PC-9 (cell line): ENCODE measurements at regions not wholly inside any gene's neighbourhood (a gene's known extent, or its start where the extent isn't known, plus 50 kb on each side); places are given as distances from the start of the nearest gene placed in this dataset.

Experiments used
- BruUV-seq: library from RNA; stranded (reverse); fragments of 400-500 nt; replicated peaks from 2 replicates; lab custom pipeline; 2021; lab: Mats Ljungman, UMichigan
- CTCF ChIA-PET: fragments of 300-600 bp; sonication (Branson Sonifier 250); formaldehyde crosslinking; loops from one replicate; lab custom pipeline; 2022; ENCODE audit warnings: antibody characterized with exemption; lab: Charles Lee
- POLR2A ChIA-PET: fragments of 300-600 bp; sonication (Branson Sonifier 250); formaldehyde crosslinking; loops from one replicate; lab custom pipeline; 2022; ENCODE audit warnings: antibody characterized with exemption; ENCODE audit not compliant: unreplicated experiment; lab: Charles Lee
- DNase-seq, 2 experiments: peaks; one replicate each; pipeline versions ENCODE4 v3.0.0 to v3.0.0-alpha.2; 2015 to 2022; ENCODE audit warnings: mixed read lengths in 1 of 2
- H2AFZ ChIP-seq: fragments of 200-600 bp; sonication (generic); 2 replicates; pipeline ENCODE4 v1.8.1; 2017; ENCODE audit warnings: antibody characterized with exemption
- H3F3A ChIP-seq: fragments of 200-600 bp; sonication (generic); 2 replicates; pipeline ENCODE4 v1.8.1; 2017; ENCODE audit warnings: antibody characterized with exemption, mild to moderate bottlenecking, low read depth; ENCODE audit not compliant: insufficient read depth
- H3K27ac ChIP-seq: fragments of 200-600 bp; sonication (generic); 2 replicates; pipeline ENCODE4 v1.6.1; 2016; ENCODE audit warnings: mixed run types
- H3K27me3 ChIP-seq: fragments of 200-600 bp; sonication (generic); 2 replicates; pipeline ENCODE4 v1.6.1; 2016; ENCODE audit warnings: low read depth, mixed run types; ENCODE audit not compliant: insufficient read depth
- H3K36me3 ChIP-seq: fragments of 200-600 bp; sonication (generic); 2 replicates; pipeline ENCODE4 v1.6.1; 2016; ENCODE audit warnings: low read depth, mixed run types
- H3K4me1 ChIP-seq: fragments of 200-600 bp; sonication (generic); replicated peaks from 2 replicates; pipeline ENCODE4 v1.6.1; 2016; ENCODE audit warnings: mixed run types; ENCODE audit not compliant: insufficient read depth
- H3K4me2 ChIP-seq: fragments of 200-600 bp; sonication (generic); 2 replicates; pipeline ENCODE4 v1.6.1; 2017; ENCODE audit warnings: mixed run types
- H3K4me3 ChIP-seq: fragments of 200-600 bp; sonication (generic); 2 replicates; pipeline ENCODE4 v1.6.1; 2016; ENCODE audit warnings: mixed run types
- H3K79me2 ChIP-seq: fragments of 200-600 bp; sonication (generic); 2 replicates; pipeline ENCODE4 v1.6.1; 2017; ENCODE audit warnings: low read depth, mixed run types
- H3K9me2 ChIP-seq: fragments of 200-600 bp; sonication (generic); 2 replicates; pipeline ENCODE4 v1.8.1; 2017; ENCODE audit warnings: mild to moderate bottlenecking; ENCODE audit not compliant: insufficient read depth
- H3K9me3 ChIP-seq: fragments of 200-600 bp; sonication (generic); 2 replicates; pipeline ENCODE4 v1.8.1; 2016; ENCODE audit warnings: low read depth; ENCODE audit not compliant: insufficient read depth
- H4K20me1 ChIP-seq: fragments of 200-600 bp; sonication (generic); 2 replicates; pipeline ENCODE4 v1.8.1; 2017; ENCODE audit not compliant: insufficient read depth
- EZH2 ChIP-seq: fragments of 200-600 bp; sonication (generic); IDR thresholded peaks from 2 replicates; pipeline ENCODE4 v1.8.0; 2017; ENCODE audit warnings: antibody characterized with exemption, low read depth
- intact Hi-C: fragments of 100-400 bp; cut with micrococcal nuclease; formaldehyde crosslinking; loops from one replicate; pipeline ENCODE4 v1.10.0; 2022; ENCODE audit not compliant: unreplicated experiment
- TF ChIP-seq, protein P1 (sequence below): fragments of 200-600 bp; sonication (generic); conservative IDR thresholded peaks from 2 replicates; pipeline ENCODE4 v1.6.1; 2017; ENCODE audit warnings: mixed run types, antibody characterized with exemption, mild to moderate bottlenecking, moderate library complexity

DNA sequence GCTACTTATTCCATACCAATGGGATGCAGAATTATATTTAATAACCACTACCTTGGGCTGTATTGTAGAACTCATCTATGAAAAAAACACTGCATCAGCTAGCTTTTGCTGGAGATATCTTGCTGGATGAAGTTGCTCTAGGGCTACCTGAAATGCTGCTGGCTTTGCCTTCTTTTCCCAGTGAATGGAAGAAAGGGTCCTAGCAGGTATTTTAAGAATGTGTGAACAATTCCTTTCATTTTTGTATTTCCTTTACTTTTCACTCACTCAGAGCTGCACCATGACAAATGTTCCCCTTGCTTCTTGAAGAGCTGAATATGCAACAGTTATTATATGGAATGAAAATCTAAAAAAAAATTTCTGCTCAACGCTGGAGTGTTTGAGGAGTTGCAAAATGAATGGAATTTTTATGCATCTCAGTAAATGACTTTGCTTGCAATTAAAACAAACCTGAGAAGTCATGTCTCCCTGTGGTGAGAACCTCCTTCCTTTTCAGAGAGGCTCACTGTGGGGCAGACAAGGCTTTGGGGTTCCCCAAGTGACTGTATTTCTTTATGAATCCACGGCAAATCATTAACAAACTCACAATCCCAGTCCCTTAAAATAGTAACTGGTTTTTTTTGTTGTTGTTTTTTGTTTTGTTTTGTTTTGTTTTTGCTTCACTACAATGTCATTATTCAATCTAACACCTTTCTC, 566.8 kb upstream of the KIRREL3 start:
- no peak overlapping the region for H3K27ac ChIP-seq
- H3K9me2 ChIP-seq, result no peaks in the 10 kb centered on the region
- no peaks in the 10 kb centered on the region for H3K79me2 ChIP-seq
- H3K4me1 ChIP-seq, result no peaks in the 10 kb centered on the region
- no peaks in the 10 kb centered on the region for H4K20me1 ChIP-seq
- no peak overlapping the region for H3K4me3 ChIP-seq
- CTCF ChIA-PET, result no interaction called here
- no peaks in the 10 kb centered on the region for H3F3A ChIP-seq
- TF ChIP-seq EZH2, result no peak
- TF ChIP-seq, protein P1, sequence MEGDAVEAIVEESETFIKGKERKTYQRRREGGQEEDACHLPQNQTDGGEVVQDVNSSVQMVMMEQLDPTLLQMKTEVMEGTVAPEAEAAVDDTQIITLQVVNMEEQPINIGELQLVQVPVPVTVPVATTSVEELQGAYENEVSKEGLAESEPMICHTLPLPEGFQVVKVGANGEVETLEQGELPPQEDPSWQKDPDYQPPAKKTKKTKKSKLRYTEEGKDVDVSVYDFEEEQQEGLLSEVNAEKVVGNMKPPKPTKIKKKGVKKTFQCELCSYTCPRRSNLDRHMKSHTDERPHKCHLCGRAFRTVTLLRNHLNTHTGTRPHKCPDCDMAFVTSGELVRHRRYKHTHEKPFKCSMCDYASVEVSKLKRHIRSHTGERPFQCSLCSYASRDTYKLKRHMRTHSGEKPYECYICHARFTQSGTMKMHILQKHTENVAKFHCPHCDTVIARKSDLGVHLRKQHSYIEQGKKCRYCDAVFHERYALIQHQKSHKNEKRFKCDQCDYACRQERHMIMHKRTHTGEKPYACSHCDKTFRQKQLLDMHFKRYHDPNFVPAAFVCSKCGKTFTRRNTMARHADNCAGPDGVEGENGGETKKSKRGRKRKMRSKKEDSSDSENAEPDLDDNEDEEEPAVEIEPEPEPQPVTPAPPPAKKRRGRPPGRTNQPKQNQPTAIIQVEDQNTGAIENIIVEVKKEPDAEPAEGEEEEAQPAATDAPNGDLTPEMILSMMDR, result no peak
- H3K4me2 ChIP-seq, result no peak overlapping the region
- POLR2A ChIA-PET, result no interaction called here
- DNase-seq, result no peak
- H3K36me3 ChIP-seq, result no peaks in the 10 kb centered on the region
- no TSS peak for BruUV-seq
- intact Hi-C loops, result no loop called here
- H3K9me3 ChIP-seq, result no peaks in the 10 kb centered on the region
- no peaks in the 10 kb centered on the region; the same call in 1 of the 2 replicates for H3K27me3 ChIP-seq
- no peak overlapping the region for H2AFZ ChIP-seq

GRCh38 chr11:127564810-127565209, 564.2 kb upstream of the KIRREL3 start:
- CTCF ChIA-PET, result no interaction called here
- Histone ChIP-seq H3K27ac (no peak overlapping the region), H3K27me3 (no peaks in the 10 kb centered on the region), H3K9me3 (no peaks in the 10 kb centered on the region), H4K20me1 (no peaks in the 10 kb centered on the region), H3F3A (no peaks in the 10 kb centered on the region), H3K36me3 (no peaks in the 10 kb centered on the region), H3K79me2 (no peaks in the 10 kb centered on the region), H3K4me3 (no peak overlapping the region), H3K4me2 (no peak overlapping the region), H2AFZ (no peak overlapping the region), H3K4me1 (no peaks in the 10 kb centered on the region), H3K9me2 (no peaks in the 10 kb centered on the region)
- BruUV-seq, result no TSS peak
- TF ChIP-seq EZH2, result no peak
- TF ChIP-seq, protein P1, result no peak
- no peak for DNase-seq
- POLR2A ChIA-PET, result no interaction called here
- intact Hi-C loops, result no loop called here

- Histone ChIP-seq H2AFZ (no peak overlapping the region), H3K4me2 (no peak overlapping the region), H3K9me2 (no peaks in the 10 kb centered on the region), H4K20me1 (no peaks in the 10 kb centered on the region), H3K36me3 (no peaks in the 10 kb centered on the region), H3K27me3 (no peaks in the 10 kb centered on the region; the same call in 1 of the 2 replicates), H3K9me3 (no peaks in the 10 kb centered on the region), H3F3A (no peaks in the 10 kb centered on the region), H3K79me2 (no peaks in the 10 kb centered on the region), H3K4me3 (no peak overlapping the region), H3K27ac (no peak overlapping the region), H3K4me1 (no peaks in the 10 kb centered on the region)
- ChIA-PET CTCF (no interaction called here), POLR2A (no interaction called here)
- intact Hi-C loops, result no loop called here
- BruUV-seq, result no TSS peak
- TF ChIP-seq EZH2, result no peak
- TF ChIP-seq, protein P1, result no peak
- no peak for DNase-seq
Observed at GRCh38 chr11:127559978-127560377, 559.4 kb upstream of the KIRREL3 start.
